H9 (cell line): ENCODE measurements at regions not wholly inside any gene's neighbourhood (a gene's known extent, or its start where the extent isn't known, plus 50 kb on each side); places are given as distances from the start of the nearest gene placed in this dataset.

ENCODE experiments used
- DNase-seq: peaks from one replicate; pipeline ENCODE4 v3.0.0-alpha.2; 2017
- H2AFZ ChIP-seq: one replicate; pipeline ENCODE4 v1.6.1; 2013; ENCODE audit warnings: mild to moderate bottlenecking, low read length, control low read depth, moderate library complexity
- H2AK5ac ChIP-seq: 2 replicates; pipeline ENCODE4 v1.6.1; 2013; ENCODE audit warnings: low read length, control low read depth, mixed read lengths; ENCODE audit not compliant: insufficient read length
- H2BK120ac ChIP-seq: one replicate; pipeline ENCODE4 v1.6.1; 2013; ENCODE audit warnings: low read depth, mild to moderate bottlenecking, low read length, control low read depth, inconsistent platforms; ENCODE audit not compliant: poor library complexity, severe bottlenecking
- H2BK12ac ChIP-seq: 2 replicates; pipeline ENCODE4 v1.6.1; 2013; ENCODE audit warnings: low read length, control low read depth, mixed read lengths, low read depth; ENCODE audit not compliant: insufficient read length
- H2BK15ac ChIP-seq: 2 replicates; pipeline ENCODE4 v1.6.1; 2013; ENCODE audit warnings: low read depth, low read length, control low read depth
- H2BK20ac ChIP-seq: one replicate; pipeline ENCODE4 v1.6.1; 2013; ENCODE audit warnings: low read depth, mild to moderate bottlenecking, low read length, control low read depth, inconsistent platforms; ENCODE audit not compliant: poor library complexity, severe bottlenecking
- H2BK5ac ChIP-seq: 2 replicates; pipeline ENCODE4 v1.6.1; 2013; ENCODE audit warnings: low read length, control low read depth, mixed read lengths; ENCODE audit not compliant: insufficient read length
- H3K14ac ChIP-seq: 2 replicates; pipeline ENCODE4 v1.6.1; 2013; ENCODE audit warnings: low read length, control low read depth; ENCODE audit not compliant: insufficient read depth
- H3K18ac ChIP-seq: 2 replicates; pipeline ENCODE4 v1.6.1; 2013; ENCODE audit warnings: low read depth, mild to moderate bottlenecking, mixed read lengths, low read length, control low read depth; ENCODE audit not compliant: insufficient read length
- H3K23ac ChIP-seq: 2 replicates; pipeline ENCODE4 v1.6.1; 2013; ENCODE audit warnings: low read length, control low read depth, mixed read lengths, low read depth; ENCODE audit not compliant: insufficient read length
- H3K23me2 ChIP-seq: 2 replicates; pipeline ENCODE4 v1.6.1; 2013; ENCODE audit warnings: low read depth, mild to moderate bottlenecking, mixed read lengths, low read length, control low read depth; ENCODE audit not compliant: insufficient read length, poor library complexity, severe bottlenecking
- H3K27ac ChIP-seq: 2 replicates; pipeline ENCODE4 v1.5.1; 2013; ENCODE audit warnings: low read length, control low read depth, mixed read lengths, low read depth; ENCODE audit not compliant: insufficient read length
- H3K27me3 ChIP-seq: 2 replicates; pipeline ENCODE4 v1.6.1; 2013; ENCODE audit warnings: low read length, control low read depth, inconsistent platforms; ENCODE audit not compliant: insufficient read depth
- H3K4ac ChIP-seq: 2 replicates; pipeline ENCODE4 v1.6.1; 2013; ENCODE audit warnings: low read depth, mild to moderate bottlenecking, control low read depth, inconsistent platforms, low read length, moderate library complexity
- H3K4me1 ChIP-seq: 2 replicates; pipeline ENCODE4 v1.6.1; 2013; ENCODE audit warnings: low read length, control low read depth, inconsistent platforms; ENCODE audit not compliant: insufficient read depth
- H3K4me2 ChIP-seq: 2 replicates; pipeline ENCODE4 v1.6.1; 2013; ENCODE audit warnings: low read length, control low read depth, mixed read lengths; ENCODE audit not compliant: insufficient read length, insufficient read depth
- H3K56ac ChIP-seq: 2 replicates; pipeline ENCODE4 v1.6.1; 2013; ENCODE audit warnings: low read depth, mild to moderate bottlenecking, mixed read lengths, low read length, control low read depth; ENCODE audit not compliant: insufficient read length
- H3K79me1 ChIP-seq: 2 replicates; pipeline ENCODE4 v1.6.1; 2013; ENCODE audit warnings: low read depth, mild to moderate bottlenecking, moderate library complexity, low read length, control low read depth, inconsistent platforms; ENCODE audit not compliant: insufficient read depth, poor library complexity, severe bottlenecking
- H3K79me2 ChIP-seq: 2 replicates; pipeline ENCODE4 v1.6.1; 2013; ENCODE audit warnings: low read length, control low read depth, inconsistent platforms; ENCODE audit not compliant: insufficient read depth
- H3K9ac ChIP-seq: 2 replicates; pipeline ENCODE4 v1.6.1; 2013; ENCODE audit warnings: low read length, control low read depth, mixed read lengths; ENCODE audit not compliant: insufficient read length; ENCODE audit errors: extremely low read depth
- H3K9me3 ChIP-seq: one replicate; pipeline ENCODE4 v1.6.1; 2013; ENCODE audit warnings: low read depth, low read length, inconsistent platforms; ENCODE audit not compliant: control insufficient read depth
- H3T11ph ChIP-seq: one replicate; pipeline ENCODE4 v1.6.1; 2013; ENCODE audit warnings: mild to moderate bottlenecking, low read length, control low read depth, inconsistent platforms
- H4K20me1 ChIP-seq: one replicate; pipeline ENCODE4 v1.6.1; 2013; ENCODE audit not compliant: control insufficient read depth, insufficient read length, insufficient read depth
- H4K5ac ChIP-seq: 2 replicates; pipeline ENCODE4 v1.6.1; 2013; ENCODE audit warnings: low read depth, mild to moderate bottlenecking, mixed read lengths, low read length, control low read depth; ENCODE audit not compliant: insufficient read length
- H4K8ac ChIP-seq: replicated peaks from 2 replicates; pipeline ENCODE4 v1.6.1; 2013; ENCODE audit warnings: low read length, control low read depth, mixed read lengths, low read depth; ENCODE audit not compliant: insufficient read length
- H4K91ac ChIP-seq: 2 replicates; pipeline ENCODE4 v1.6.1; 2013; ENCODE audit warnings: low read depth, mild to moderate bottlenecking, moderate library complexity, mixed read lengths, low read length, control low read depth; ENCODE audit not compliant: insufficient read length
- H3K27ac Mint-ChIP-seq, 3 experiments: 2 replicates in 2 of 3; 3 replicates in 1 of 3; pipeline ENCODE4 v1.8.0; 2020 to 2021; ENCODE audit warnings: mixed read lengths in 3 of 3, mild to moderate bottlenecking in 1 of 3, moderate library complexity in 1 of 3
- H3K27me3 Mint-ChIP-seq: 2 replicates; pipeline ENCODE4 v1.8.0; 2021; ENCODE audit warnings: low read depth, mild to moderate bottlenecking, moderate library complexity, mixed read lengths
- H3K36me3 Mint-ChIP-seq, 3 experiments: 2 replicates in 2 of 3; 3 replicates in 1 of 3; pipeline ENCODE4 v1.8.0; 2020 to 2021; ENCODE audit warnings: low read depth in 3 of 3, mixed read lengths in 3 of 3; ENCODE audit not compliant: insufficient read depth in 1 of 3
- H3K4me1 Mint-ChIP-seq, 2 experiments: 2 replicates each; pipeline ENCODE4 v1.8.0; 2020; ENCODE audit warnings: mixed read lengths in 2 of 2
- H3K4me3 Mint-ChIP-seq, 2 experiments: 2 replicates in 1 of 2; 3 replicates in 1 of 2; pipeline ENCODE4 v1.8.0; 2020 to 2021; ENCODE audit warnings: mild to moderate bottlenecking in 2 of 2, mixed read lengths in 2 of 2, moderate library complexity in 1 of 2
- H3K9me3 Mint-ChIP-seq, 2 experiments: 2 replicates in 1 of 2; 3 replicates in 1 of 2; pipeline ENCODE4 v1.8.0; 2020; ENCODE audit warnings: mild to moderate bottlenecking in 2 of 2, mixed read lengths in 2 of 2, moderate library complexity in 1 of 2
- WGBS: extraction: QIAGEN DNeasy Blood & Tissue Kit; methylation state at CpG from one replicate; pipeline ENCODE4 v1.1.7; 2013; ENCODE audit warnings: missing lambda C conversion rate, low lambda C conversion rate, mixed read lengths; ENCODE audit not compliant: insufficient read length; ENCODE audit errors: extremely low coverage; 5-methylcytosine and 5-hydroxymethylcytosine counted together
- TF ChIP-seq, protein P1 (sequence below): fragments of 200-600 bp; sonication (generic); conservative IDR thresholded peaks from 3 replicates; pipeline ENCODE4 v1.8.0; 2021; ENCODE audit warnings: antibody characterized with exemption, mild to moderate bottlenecking

DNA sequence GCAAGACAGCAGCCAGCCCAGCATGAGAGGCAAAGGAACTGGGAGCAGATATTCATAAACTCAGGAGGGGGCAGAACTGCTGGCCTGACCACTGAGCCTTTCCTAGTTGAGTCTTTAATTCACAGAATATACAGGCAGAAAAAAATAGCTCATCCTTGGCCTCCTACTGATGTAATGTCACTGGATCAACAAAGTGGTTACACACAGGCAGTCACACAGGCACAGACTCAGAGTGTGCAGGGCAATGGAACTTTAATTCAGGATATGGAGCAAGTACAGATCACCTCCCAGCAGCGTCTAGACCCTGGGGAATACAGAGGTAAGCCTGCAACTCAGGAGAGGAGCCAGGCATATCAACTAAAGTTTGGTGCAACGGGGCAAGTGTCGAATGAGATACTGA is 75.4 kb downstream of the TNP1 start:
- H2AFZ ChIP-seq: no peak overlapping the region
- H3K4me1 Mint-ChIP-seq: peaks cover 21 to 28% of the 10 kb centered on the region in 2 experiments
- no peaks in the 10 kb centered on the region for H3K79me1 ChIP-seq
- no peak overlapping the region for H3K9ac ChIP-seq
- no peak overlapping the region for H3K18ac ChIP-seq
- no peak overlapping the region for H2BK5ac ChIP-seq
- H3K23ac ChIP-seq: no peak overlapping the region
- no peak overlapping the region for H3T11ph ChIP-seq
- H4K5ac ChIP-seq: no peak overlapping the region
- WGBS: no CpG with 5 or more reads among the region's 3 CpGs
- H3K56ac ChIP-seq: no peak overlapping the region
- no peak overlapping the region for H3K4me2 ChIP-seq
- peaks cover 5% of the 10 kb centered on the region; the same call in 1 of the 2 replicates for H3K4me1 ChIP-seq
- no peak overlapping the region for H2BK12ac ChIP-seq
- H3K14ac ChIP-seq: no peak overlapping the region
- H3K36me3 Mint-ChIP-seq: no peaks in the 10 kb centered on the region
- no peaks in the 10 kb centered on the region for H3K9me3 ChIP-seq
- DNase-seq: no peak
- no peak overlapping the region; a peak in 1 of 7 replicates for H3K27ac Mint-ChIP-seq
- no peaks in the 10 kb centered on the region for H3K23me2 ChIP-seq
- H4K20me1 ChIP-seq: no peaks in the 10 kb centered on the region
- H3K4me3 Mint-ChIP-seq: no peak overlapping the region
- no peak overlapping the region for H3K27ac ChIP-seq
- H4K8ac ChIP-seq: no peak overlapping the region
- H3K79me2 ChIP-seq: no peaks in the 10 kb centered on the region
- no peak overlapping the region for H2BK120ac ChIP-seq
- no peaks in the 10 kb centered on the region for H3K27me3 ChIP-seq
- TF ChIP-seq, protein P1, sequence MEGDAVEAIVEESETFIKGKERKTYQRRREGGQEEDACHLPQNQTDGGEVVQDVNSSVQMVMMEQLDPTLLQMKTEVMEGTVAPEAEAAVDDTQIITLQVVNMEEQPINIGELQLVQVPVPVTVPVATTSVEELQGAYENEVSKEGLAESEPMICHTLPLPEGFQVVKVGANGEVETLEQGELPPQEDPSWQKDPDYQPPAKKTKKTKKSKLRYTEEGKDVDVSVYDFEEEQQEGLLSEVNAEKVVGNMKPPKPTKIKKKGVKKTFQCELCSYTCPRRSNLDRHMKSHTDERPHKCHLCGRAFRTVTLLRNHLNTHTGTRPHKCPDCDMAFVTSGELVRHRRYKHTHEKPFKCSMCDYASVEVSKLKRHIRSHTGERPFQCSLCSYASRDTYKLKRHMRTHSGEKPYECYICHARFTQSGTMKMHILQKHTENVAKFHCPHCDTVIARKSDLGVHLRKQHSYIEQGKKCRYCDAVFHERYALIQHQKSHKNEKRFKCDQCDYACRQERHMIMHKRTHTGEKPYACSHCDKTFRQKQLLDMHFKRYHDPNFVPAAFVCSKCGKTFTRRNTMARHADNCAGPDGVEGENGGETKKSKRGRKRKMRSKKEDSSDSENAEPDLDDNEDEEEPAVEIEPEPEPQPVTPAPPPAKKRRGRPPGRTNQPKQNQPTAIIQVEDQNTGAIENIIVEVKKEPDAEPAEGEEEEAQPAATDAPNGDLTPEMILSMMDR: no peak
- no peak overlapping the region for H2BK15ac ChIP-seq
- no peak overlapping the region for H4K91ac ChIP-seq
- no peak overlapping the region for H2BK20ac ChIP-seq
- peaks cover 5% of the 10 kb centered on the region for H3K27me3 Mint-ChIP-seq
- H3K9me3 Mint-ChIP-seq: no peaks in the 10 kb centered on the region
- no peak overlapping the region for H3K4ac ChIP-seq
- no peak overlapping the region for H2AK5ac ChIP-seq
